ENCODE measurements at regions not wholly inside any gene's neighbourhood (a gene's known extent, or its start where the extent isn't known, plus 50 kb on each side); places are given as distances from the start of the nearest gene placed in this dataset.

- Histone ChIP-seq H3K79me2 (ENCODE audit: low read depth) (peaks cover 17% of the 10 kb centered on the region), H3K36me3 (ENCODE audit: low read depth) (peaks cover 51% of the 10 kb centered on the region), H3K27ac (no peak overlapping the region), H3K4me3 (no peak overlapping the region), H3K9me2 (ENCODE audit: insufficient read depth) (no peaks in the 10 kb centered on the region), H4K20me1 (ENCODE audit: insufficient read depth) (peaks cover 20% of the 10 kb centered on the region), H2AFZ (no peak overlapping the region), H3K9me3 (ENCODE audit: insufficient read depth, low read depth) (no peaks in the 10 kb centered on the region; the same call in 1 of the 2 replicates), H3K4me1 (replicated peaks; ENCODE audit: insufficient read depth) (no peaks in the 10 kb centered on the region), H3F3A (ENCODE audit: insufficient read depth, low read depth) (peaks cover 7% of the 10 kb centered on the region), H3K4me2 (no peak overlapping the region), H3K27me3 (ENCODE audit: insufficient read depth, low read depth) (no peaks in the 10 kb centered on the region)
- DNase-seq, result no peak
- BruUV-seq (replicated peaks), result no TSS peak
- intact Hi-C loops (cut with micrococcal nuclease; ENCODE audit: unreplicated experiment), result no loop called here
- ChIA-PET CTCF (no interaction called here), POLR2A (ENCODE audit: unreplicated experiment) (no interaction called here)
- TF ChIP-seq CTCF (conservative IDR thresholded peaks at IDR 0.05) (no peak), EZH2 (IDR thresholded peaks at IDR 0.05; ENCODE audit: low read depth) (no peak)
These were observed 206.0 kb downstream of the CYB561 start for GRCh38 chr17:63240106-63240505.

- Histone ChIP-seq H3K27ac (no peak overlapping the region), H3K4me3 (no peak overlapping the region), H3K9me2 (ENCODE audit: insufficient read depth) (no peaks in the 10 kb centered on the region), H3K27me3 (ENCODE audit: insufficient read depth, low read depth) (no peaks in the 10 kb centered on the region), H3K79me2 (ENCODE audit: low read depth) (peaks cover 39% of the 10 kb centered on the region), H3K4me1 (replicated peaks; ENCODE audit: insufficient read depth) (no peaks in the 10 kb centered on the region), H3K4me2 (no peak overlapping the region), H3K36me3 (ENCODE audit: low read depth) (peaks cover 14% of the 10 kb centered on the region; the same call in 1 of the 2 replicates), H3F3A (ENCODE audit: insufficient read depth, low read depth) (peaks cover 6% of the 10 kb centered on the region), H2AFZ (no peak overlapping the region), H4K20me1 (ENCODE audit: insufficient read depth) (peaks cover 31% of the 10 kb centered on the region), H3K9me3 (ENCODE audit: insufficient read depth, low read depth) (no peaks in the 10 kb centered on the region)
- no TSS peak for BruUV-seq (replicated peaks)
- ChIA-PET CTCF (no interaction called here), POLR2A (ENCODE audit: unreplicated experiment) (no interaction called here)
- DNase-seq, result no peak
- TF ChIP-seq EZH2 (IDR thresholded peaks at IDR 0.05; ENCODE audit: low read depth) (no peak), CTCF (conservative IDR thresholded peaks at IDR 0.05) (no peak)
- intact Hi-C loops (cut with micrococcal nuclease; ENCODE audit: unreplicated experiment), result no loop called here
These were observed 199.8 kb downstream of the CYB561 start for GRCh38 chr17:63246344-63246743.

- Histone ChIP-seq H3K27me3 (ENCODE audit: insufficient read depth, low read depth) (no peaks in the 10 kb centered on the region), H3F3A (ENCODE audit: insufficient read depth, low read depth) (no peaks in the 10 kb centered on the region; the same call in 1 of the 2 replicates), H3K9me2 (ENCODE audit: insufficient read depth) (no peaks in the 10 kb centered on the region), H3K4me3 (no peak overlapping the region), H3K9me3 (ENCODE audit: insufficient read depth, low read depth) (no peaks in the 10 kb centered on the region), H4K20me1 (ENCODE audit: insufficient read depth) (peaks cover 36% of the 10 kb centered on the region; the same call in 1 of the 2 replicates), H3K27ac (no peak overlapping the region), H3K4me2 (no peak overlapping the region), H3K4me1 (replicated peaks; ENCODE audit: insufficient read depth) (no peaks in the 10 kb centered on the region), H2AFZ (no peak overlapping the region), H3K79me2 (ENCODE audit: low read depth) (peaks cover 49% of the 10 kb centered on the region), H3K36me3 (ENCODE audit: low read depth) (peaks cover 8% of the 10 kb centered on the region; the same call in 1 of the 2 replicates)
- intact Hi-C loops (cut with micrococcal nuclease; ENCODE audit: unreplicated experiment), result no loop called here
- POLR2A ChIA-PET (ENCODE audit: unreplicated experiment), result no interaction called here
- DNase-seq, result no peak
- TF ChIP-seq CTCF (conservative IDR thresholded peaks at IDR 0.05) (no peak), EZH2 (IDR thresholded peaks at IDR 0.05; ENCODE audit: low read depth) (no peak)
- BruUV-seq (replicated peaks), result no TSS peak
- CTCF ChIA-PET, result no interaction called here
These were observed 198.4 kb downstream of the CYB561 start for GRCh38 chr17:63247706-63248105.
